Thyroid gland (tissue), 4 donors: ENCODE measurements at regions not wholly inside any gene's neighbourhood (a gene's known extent, or its start where the extent isn't known, plus 50 kb on each side); places are given as distances from the start of the nearest gene placed in this dataset.

Experiments used
- DNase-seq, 2 donors: peaks; one replicate each; pipeline ENCODE4 v3.0.0-alpha.2; 2019
- H3K27ac ChIP-seq, 3 donors: fragments of 200-600 bp; sonication (generic); 1 replicate in 2 of 3; 2 replicates in 1 of 3; pipeline ENCODE4 v1.5.1; 2016 to 2019; ENCODE audit warnings: mild to moderate bottlenecking in 1 of 3, moderate library complexity in 1 of 3
- H3K27me3 ChIP-seq: fragments of 200-600 bp; sonication (generic); one replicate; pipeline ENCODE4 v1.5.1; 2019
- H3K36me3 ChIP-seq, 2 donors: fragments of 200-600 bp; sonication (generic); one replicate each; pipeline ENCODE4 v1.5.1; 2016 to 2019
- H3K4me1 ChIP-seq, 2 donors: fragments of 200-600 bp; sonication (generic); one replicate each; pipeline ENCODE4 v1.5.1; 2017 to 2019
- H3K4me3 ChIP-seq, 3 donors: fragments of 200-600 bp; sonication (generic); replicated peaks in 1 of 3; 1 replicate in 2 of 3; 2 replicates in 1 of 3; pipeline ENCODE4 v1.5.1; 2016; ENCODE audit warnings: mild to moderate bottlenecking in 1 of 3
- H3K9me3 ChIP-seq: fragments of 200-600 bp; sonication (generic); one replicate; pipeline ENCODE4 v1.5.1; 2017
- CTCF ChIP-seq, 6 experiments: fragments of 200-600 bp in 3 of 6; fragments of 450-650 bp in 3 of 6; sonication (generic) in 3 of 6; IDR thresholded peaks; one replicate each; pipeline ENCODE4 v1.5.1; 2016 to 2019; ENCODE audit warnings: antibody characterized with exemption in 6 of 6, mild to moderate bottlenecking in 2 of 6, inconsistent platforms in 1 of 6, moderate library complexity in 1 of 6
- POLR2A ChIP-seq, 2 donors: fragments of 450-650 bp; IDR thresholded peaks; one replicate each; pipeline ENCODE4 v1.6.1; 2017; ENCODE audit warnings: antibody characterized with exemption in 2 of 2, mild to moderate bottlenecking in 2 of 2, moderate library complexity in 1 of 2
- WGBS, 2 donors: methylation state at CpG; one replicate each; pipeline ENCODE4 v1.1.5; 2017; 5-methylcytosine and 5-hydroxymethylcytosine counted together
- intact Hi-C: fragments of 100-400 bp; cut with DNase I; formaldehyde crosslinking; loops from one replicate; pipeline ENCODE4 v1.15.1; 2023

GRCh38 chr2:122858075-122858702 lies 1102.7 kb downstream of the TSN start:
- TF ChIP-seq CTCF (IDR thresholded peaks at IDR 0.05), result no peak
- TF ChIP-seq POLR2A (IDR thresholded peaks at IDR 0.05), result no peak
- intact Hi-C loops, result no loop called here
- Histone ChIP-seq H3K27me3 (no peaks in the 10 kb centered on the region), H3K36me3 (no peaks in the 10 kb centered on the region), H3K27ac (no peak overlapping the region), H3K4me1 (no peaks in the 10 kb centered on the region), H3K4me3 (no peak overlapping the region), H3K9me3 (no peaks in the 10 kb centered on the region)
- 81 to 95% methylated on average over 2 of the region's 2 CpGs for WGBS, 2 donors
- DNase-seq, result no peak

GRCh38 chr2:122858813-122859212 lies 1103.4 kb downstream of the TSN start:
- no peaks in the 10 kb centered on the region for H3K27me3 ChIP-seq
- no peak overlapping the region for H3K27ac ChIP-seq
- TF ChIP-seq CTCF (IDR thresholded peaks at IDR 0.05) (no peak), POLR2A (IDR thresholded peaks at IDR 0.05) (no peak)
- no peak overlapping the region for H3K4me3 ChIP-seq
- no peak for DNase-seq
- H3K36me3 ChIP-seq, result no peaks in the 10 kb centered on the region
- H3K9me3 ChIP-seq, result no peaks in the 10 kb centered on the region
- intact Hi-C loops, result no loop called here
- no peaks in the 10 kb centered on the region for H3K4me1 ChIP-seq
- 89 to 93% methylated on average over 5 of the region's 5 CpGs for WGBS, 2 donors

- no peaks in the 10 kb centered on the region for H3K27me3 ChIP-seq
- DNase-seq, result no peak
- H3K4me1 ChIP-seq, result no peaks in the 10 kb centered on the region
- TF ChIP-seq POLR2A (IDR thresholded peaks at IDR 0.05) (no peak), CTCF (IDR thresholded peaks at IDR 0.05) (no peak)
- H3K36me3 ChIP-seq, result no peaks in the 10 kb centered on the region
- no peak overlapping the region for H3K4me3 ChIP-seq
- intact Hi-C loops, result no loop called here
- no peak overlapping the region for H3K27ac ChIP-seq
- WGBS, 2 donors, result 85 to 88% methylated on average over 9 of the region's 9 CpGs
- no peaks in the 10 kb centered on the region for H3K9me3 ChIP-seq
These were observed 1103.8 kb downstream of the TSN start for GRCh38 chr2:122859260-122859659.

GRCh38 chr2:122863532-122863931 lies 1108.1 kb downstream of the TSN start:
- 73 to 83% methylated on average over 3 of the region's 3 CpGs for WGBS, 2 donors
- no peaks in the 10 kb centered on the region for H3K36me3 ChIP-seq
- no peaks in the 10 kb centered on the region for H3K9me3 ChIP-seq
- no peak for TF ChIP-seq CTCF (IDR thresholded peaks at IDR 0.05)
- no peak for TF ChIP-seq POLR2A (IDR thresholded peaks at IDR 0.05)
- no peak for DNase-seq
- no peak overlapping the region for H3K27ac ChIP-seq
- H3K4me1 ChIP-seq, result no peaks in the 10 kb centered on the region
- no peaks in the 10 kb centered on the region for H3K27me3 ChIP-seq
- intact Hi-C loops, result no loop called here
- no peak overlapping the region for H3K4me3 ChIP-seq

- 85 to 87% methylated on average over 3 of the region's 3 CpGs for WGBS, 2 donors
- intact Hi-C loops, result no loop called here
These were observed 1109.3 kb downstream of the TSN start for GRCh38 chr2:122864728-122865127.

More at GRCh38 chr2:122864728-122865127, 1109.3 kb downstream of the TSN start:
- Histone ChIP-seq H3K4me1 (no peaks in the 10 kb centered on the region), H3K4me3 (no peak overlapping the region), H3K9me3 (no peaks in the 10 kb centered on the region), H3K27ac (no peak overlapping the region), H3K27me3 (no peaks in the 10 kb centered on the region), H3K36me3 (no peaks in the 10 kb centered on the region)
- DNase-seq, result no peak
- TF ChIP-seq POLR2A (IDR thresholded peaks at IDR 0.05), result no peak
- no peak for TF ChIP-seq CTCF (IDR thresholded peaks at IDR 0.05)
